ENCODE measurements at regions not wholly inside any gene's neighbourhood (a gene's known extent, or its start where the extent isn't known, plus 50 kb on each side); places are given as distances from the start of the nearest gene placed in this dataset.

- Histone ChIP-seq H3K4me1 (ENCODE audit: control insufficient read depth in 2 of 2, insufficient read depth in 2 of 2, low read length in 2 of 2) (peaks cover 0 to 6% of the 10 kb centered on the region in 2 donors), H3K9me3 (ENCODE audit: control insufficient read depth in 2 of 3, low read length in 3 of 3) (no peaks in the 10 kb centered on the region), H3K4me3 (ENCODE audit: low read length) (no peak overlapping the region), H3K27ac (ENCODE audit: low read depth, low read length) (no peak overlapping the region), H3K36me3 (ENCODE audit: control insufficient read depth in 2 of 3, insufficient read depth in 3 of 3, low read length in 3 of 3) (no peaks in the 10 kb centered on the region), H3K27me3 (ENCODE audit: control insufficient read depth in 2 of 2, insufficient read depth in 2 of 2, low read length in 2 of 2) (no peaks in the 10 kb centered on the region)
- intact Hi-C loops (cut with micrococcal nuclease): loop anchor here in 1 of 2 donors (1.0 kb wide), 2 partner anchors 33 to 50 kb away; partner anchors contain the start of gene ST6GALNAC3
- ChIA-PET POLR2A (no interaction called here), CTCF (interaction anchor here (0.6 to 1.3 kb wide), 2 partner anchors 32 to 1956 kb away, joined by 3 to 4 read pairs; no protein-coding TSS in a partner anchor)
- H3K27me3 Mint-ChIP-seq: peaks cover 0 to 17% (median 7%) of the 10 kb centered on the region in 5 donors
- H3K36me3 Mint-ChIP-seq: no peaks in the 10 kb centered on the region
- H3K27ac Mint-ChIP-seq: peak overlapping the region in 8 of 9 donors; percentile 7 to 92 (median 77)
- DNase-seq: peak in 5 of 9 donors; percentile 4 to 32 (median 18)
- peak overlapping the region in 5 of 10 donors; percentile 8 to 59 (median 32) for H3K4me3 Mint-ChIP-seq
- peak; percentile 54 for ATAC-seq
- peaks cover 0 to 2% (median 0%) of the 10 kb centered on the region in 11 donors for H3K9me3 Mint-ChIP-seq
- peaks cover 3 to 36% (median 14%) of the 10 kb centered on the region in 7 donors for H3K4me1 Mint-ChIP-seq
Observed at GRCh38 chr1:76023669-76024435, 50.7 kb upstream of the ST6GALNAC3 start.
